Vagina (tissue), 2 donors: ENCODE measurements at regions not wholly inside any gene's neighbourhood (a gene's known extent, or its start where the extent isn't known, plus 50 kb on each side); places are given as distances from the start of the nearest gene placed in this dataset.

Source experiments
- DNase-seq, 2 donors: peaks; one replicate each; pipeline ENCODE4 v3.0.0-alpha.2; 2017; ENCODE audit errors: extremely low spot score in 2 of 2
- H3K27ac ChIP-seq: fragments of 200-600 bp; sonication (generic); one replicate; pipeline ENCODE4 v1.5.1; 2019
- H3K27me3 ChIP-seq: fragments of 200-600 bp; sonication (generic); one replicate; pipeline ENCODE4 v1.5.1; 2019
- H3K36me3 ChIP-seq, 2 donors: fragments of 200-600 bp; sonication (generic); one replicate each; pipeline ENCODE4 v1.5.1; 2017 to 2019
- H3K4me1 ChIP-seq: fragments of 200-600 bp; sonication (generic); one replicate; pipeline ENCODE4 v1.5.1; 2019
- H3K4me3 ChIP-seq, 2 donors: fragments of 200-600 bp; sonication (generic); 1 replicate in 1 of 2; 2 replicates in 1 of 2; pipeline ENCODE4 v1.5.1; 2016 to 2019
- H3K9me3 ChIP-seq: fragments of 200-600 bp; sonication (generic); one replicate; pipeline ENCODE4 v1.5.1; 2019
- CTCF ChIP-seq, 3 experiments: fragments of 450-650 bp in 2 of 3; fragments of 200-600 bp in 1 of 3; sonication (generic) in 1 of 3; IDR thresholded peaks; one replicate each; pipeline ENCODE4 v1.5.1; 2017 to 2019; ENCODE audit warnings: antibody characterized with exemption in 3 of 3, mild to moderate bottlenecking in 2 of 3, moderate library complexity in 2 of 3
- POLR2A ChIP-seq, 2 donors: fragments of 450-650 bp; IDR thresholded peaks; one replicate each; pipeline ENCODE4 v1.6.1; 2017; ENCODE audit warnings: antibody characterized with exemption in 2 of 2, mild to moderate bottlenecking in 2 of 2, moderate library complexity in 2 of 2
- POLR2AphosphoS5 ChIP-seq, 2 donors: sonication (generic); formaldehyde crosslinking; IDR thresholded peaks; one replicate each; pipeline ENCODE4 v1.9.0; 2017; ENCODE audit warnings: antibody characterized with exemption in 2 of 2, mild to moderate bottlenecking in 2 of 2, low read depth in 1 of 2; ENCODE audit not compliant: insufficient read depth in 1 of 2
- intact Hi-C: fragments of 100-400 bp; cut with DNase I; formaldehyde crosslinking; loops from one replicate; pipeline ENCODE4 v1.15.1; 2023

DNA sequence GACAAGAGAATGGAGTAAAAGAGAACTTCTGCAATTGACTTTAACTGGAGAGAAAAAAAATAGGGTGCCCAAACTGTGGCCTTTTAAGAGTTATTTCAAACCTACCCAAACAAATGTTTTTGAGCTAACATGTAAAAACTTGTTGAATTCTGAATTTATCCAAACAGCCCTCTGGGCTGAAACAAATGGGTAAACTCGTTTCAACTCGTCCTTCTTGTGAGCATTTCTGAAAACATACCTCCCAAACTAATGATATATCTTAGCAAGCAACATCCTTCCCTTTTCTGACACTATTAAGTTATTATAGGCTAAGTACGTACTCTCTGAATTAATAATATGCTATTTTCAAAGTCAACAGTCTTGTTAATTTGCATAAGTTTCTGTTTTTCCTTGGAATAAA lies 793.0 kb upstream of the ACVR2A start:
- TF ChIP-seq CTCF (IDR thresholded peaks at IDR 0.05), result no peak
- no peak for TF ChIP-seq POLR2AphosphoS5 (IDR thresholded peaks at IDR 0.05; ENCODE audit: insufficient read depth in 1 of 2, low read depth in 1 of 2)
- no peak for TF ChIP-seq POLR2A (IDR thresholded peaks at IDR 0.05)
- no peak overlapping the region for H3K4me3 ChIP-seq
- H3K27me3 ChIP-seq, result no peaks in the 10 kb centered on the region
- H3K4me1 ChIP-seq, result peaks cover 8% of the 10 kb centered on the region
- no peak overlapping the region for H3K27ac ChIP-seq
- DNase-seq, result no peak
- intact Hi-C loops, result no loop called here
- no peaks in the 10 kb centered on the region for H3K36me3 ChIP-seq
- no peaks in the 10 kb centered on the region for H3K9me3 ChIP-seq

DNA sequence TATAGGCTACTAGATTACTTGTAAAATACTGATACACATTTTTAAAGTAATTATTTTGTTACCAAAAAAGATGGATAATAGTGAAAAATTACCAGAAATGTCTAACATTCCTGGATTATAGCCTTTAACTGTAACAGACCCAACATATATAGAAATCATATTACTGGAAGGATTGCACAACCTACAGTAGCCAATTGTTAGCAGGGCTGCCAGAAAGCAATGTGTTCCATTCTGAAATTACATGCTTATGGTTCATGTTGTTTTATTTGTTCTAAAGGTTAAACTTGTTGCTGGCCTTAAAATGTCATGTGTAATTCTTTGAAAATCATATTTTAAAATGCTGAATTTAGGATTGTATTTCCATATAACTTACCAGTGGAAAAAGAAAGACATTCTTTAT lies 793.6 kb upstream of the ACVR2A start:
- no peak for DNase-seq
- intact Hi-C loops, result no loop called here
- no peak overlapping the region for H3K27ac ChIP-seq
- TF ChIP-seq POLR2AphosphoS5 (IDR thresholded peaks at IDR 0.05; ENCODE audit: insufficient read depth in 1 of 2, low read depth in 1 of 2) (no peak), POLR2A (IDR thresholded peaks at IDR 0.05) (no peak), CTCF (IDR thresholded peaks at IDR 0.05) (no peak)
- no peaks in the 10 kb centered on the region for H3K36me3 ChIP-seq
- no peaks in the 10 kb centered on the region for H3K27me3 ChIP-seq
- no peaks in the 10 kb centered on the region for H3K9me3 ChIP-seq
- H3K4me3 ChIP-seq, result no peak overlapping the region
- H3K4me1 ChIP-seq, result peaks cover 8% of the 10 kb centered on the region

- intact Hi-C loops, result no loop called here
- peaks cover 8% of the 10 kb centered on the region for H3K4me1 ChIP-seq
- no peak for TF ChIP-seq POLR2A (IDR thresholded peaks at IDR 0.05)
- TF ChIP-seq CTCF (IDR thresholded peaks at IDR 0.05), result no peak
- TF ChIP-seq POLR2AphosphoS5 (IDR thresholded peaks at IDR 0.05; ENCODE audit: insufficient read depth in 1 of 2, low read depth in 1 of 2), result no peak
- peak overlapping the region; percentile 28 for H3K27ac ChIP-seq
- no peak overlapping the region for H3K4me3 ChIP-seq
- no peak for DNase-seq
- H3K9me3 ChIP-seq, result no peaks in the 10 kb centered on the region
- H3K27me3 ChIP-seq, result no peaks in the 10 kb centered on the region
- H3K36me3 ChIP-seq, result no peaks in the 10 kb centered on the region
Measured at GRCh38 chr2:147049957-147050356, 794.9 kb upstream of the ACVR2A start.

GRCh38 chr2:147046473-147046872 lies 798.4 kb upstream of the ACVR2A start:
- TF ChIP-seq POLR2AphosphoS5 (IDR thresholded peaks at IDR 0.05; ENCODE audit: insufficient read depth in 1 of 2, low read depth in 1 of 2) (no peak), CTCF (IDR thresholded peaks at IDR 0.05) (no peak), POLR2A (IDR thresholded peaks at IDR 0.05) (no peak)
- peaks cover 3% of the 10 kb centered on the region for H3K4me1 ChIP-seq
- H3K9me3 ChIP-seq, result no peaks in the 10 kb centered on the region
- H3K27ac ChIP-seq, result no peak overlapping the region
- no peaks in the 10 kb centered on the region for H3K36me3 ChIP-seq
- H3K4me3 ChIP-seq, result no peak overlapping the region
- intact Hi-C loops, result no loop called here
- H3K27me3 ChIP-seq, result no peaks in the 10 kb centered on the region
- DNase-seq, result no peak

DNA sequence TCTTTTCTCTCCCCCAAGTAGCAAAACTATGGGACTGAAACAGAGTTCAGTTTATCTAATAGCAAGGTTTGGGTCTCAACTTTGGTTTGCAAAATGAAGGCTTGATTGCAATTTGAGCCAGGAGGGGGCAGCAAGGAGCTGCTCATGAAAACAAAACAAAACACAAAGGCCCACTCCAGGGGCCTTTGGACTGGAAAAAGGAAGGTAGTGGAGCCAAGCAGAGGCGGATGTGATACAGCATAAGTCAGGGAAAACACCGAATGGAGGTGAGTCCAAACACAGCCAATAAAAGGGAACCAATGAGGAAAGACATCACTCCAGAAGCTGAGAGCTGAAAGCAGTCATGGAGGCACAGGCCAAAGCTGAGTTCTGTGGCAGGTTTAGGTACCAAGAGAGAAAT lies 799.7 kb upstream of the ACVR2A start:
- no peak overlapping the region for H3K27ac ChIP-seq
- DNase-seq, result no peak
- intact Hi-C loops, result no loop called here
- H3K9me3 ChIP-seq, result no peaks in the 10 kb centered on the region
- TF ChIP-seq CTCF (IDR thresholded peaks at IDR 0.05) (peak in 1 of 3 experiments; percentile 19), POLR2A (IDR thresholded peaks at IDR 0.05) (no peak)
- H3K4me1 ChIP-seq, result no peaks in the 10 kb centered on the region
- H3K4me3 ChIP-seq, result no peak overlapping the region
- H3K27me3 ChIP-seq, result no peaks in the 10 kb centered on the region
- no peaks in the 10 kb centered on the region for H3K36me3 ChIP-seq
